GM12875 (cell line): ENCODE measurements at regions not wholly inside any gene's neighbourhood (a gene's known extent, or its start where the extent isn't known, plus 50 kb on each side); places are given as distances from the start of the nearest gene placed in this dataset.

Source experiments
- H3K4me3 ChIP-seq: one replicate; pipeline ENCODE4 v1.5.1; 2011; ENCODE audit warnings: low read depth, low read length, control low read depth
- CTCF ChIP-seq: IDR thresholded peaks from 2 replicates; pipeline ENCODE4 v1.5.1; 2011; ENCODE audit warnings: low read depth, mild to moderate bottlenecking, control low read depth, inconsistent platforms, low read length, moderate library complexity, borderline replicate concordance; ENCODE audit not compliant: insufficient read depth

GRCh38 chr16:17605784-17606183, 135.0 kb upstream of the XYLT1 start:
- TF ChIP-seq CTCF, result no peak

GRCh38 chr16:17603626-17604025, 132.9 kb upstream of the XYLT1 start:
- H3K4me3 ChIP-seq, result no peak overlapping the region
- TF ChIP-seq CTCF, result no peak

More at GRCh38 chr16:17605784-17606183, 135.0 kb upstream of the XYLT1 start:
- H3K4me3 ChIP-seq, result no peak overlapping the region

GRCh38 chr16:17602678-17603077, 131.9 kb upstream of the XYLT1 start:
- H3K4me3 ChIP-seq, result no peak overlapping the region
- TF ChIP-seq CTCF, result no peak

- TF ChIP-seq CTCF, result no peak
- H3K4me3 ChIP-seq, result no peak overlapping the region
Measured at GRCh38 chr16:17598968-17599367, 128.2 kb upstream of the XYLT1 start.

GRCh38 chr16:17591655-17592405, 121.1 kb upstream of the XYLT1 start:
- no peak for TF ChIP-seq CTCF
- no peak overlapping the region for H3K4me3 ChIP-seq

GRCh38 chr16:17590711-17591654, 120.2 kb upstream of the XYLT1 start:
- TF ChIP-seq CTCF, result no peak
- no peak overlapping the region for H3K4me3 ChIP-seq

- H3K4me3 ChIP-seq, result no peak overlapping the region
- TF ChIP-seq CTCF, result no peak
Measured at GRCh38 chr16:17589898-17590297, 119.1 kb upstream of the XYLT1 start.
